SU-DHL-6 (cell line): ENCODE measurements at regions not wholly inside any gene's neighbourhood (a gene's known extent, or its start where the extent isn't known, plus 50 kb on each side); places are given as distances from the start of the nearest gene placed in this dataset.

Experiments
- H2AFZ ChIP-seq: fragments of 200-600 bp; sonication (generic); 2 replicates; pipeline ENCODE4 v1.6.1; 2014; ENCODE audit warnings: low read depth, mild to moderate bottlenecking, moderate library complexity, mixed read lengths, antibody characterized with exemption, low read length; ENCODE audit not compliant: severe bottlenecking
- H3F3A ChIP-seq: fragments of 200-600 bp; shearing (Covaris generic); 2 replicates; pipeline ENCODE4 v1.6.0; 2016; ENCODE audit warnings: antibody characterized with exemption, mild to moderate bottlenecking; ENCODE audit not compliant: insufficient read depth
- H3K27ac ChIP-seq: fragments of 200-600 bp; sonication (generic); 2 replicates; pipeline ENCODE4 v1.5.1; 2016; ENCODE audit warnings: low read depth, mild to moderate bottlenecking, low read length, moderate library complexity, mixed read lengths
- H3K27me3 ChIP-seq: fragments of 200-600 bp; sonication (generic), shearing (Covaris generic); 2 replicates; pipeline ENCODE4 v1.6.0; 2014; ENCODE audit warnings: mild to moderate bottlenecking, low read length
- H3K36me3 ChIP-seq: fragments of 200-600 bp; sonication (generic); 2 replicates; pipeline ENCODE4 v1.6.1; 2014; ENCODE audit warnings: mild to moderate bottlenecking, low read length, mixed read lengths
- H3K4me2 ChIP-seq: fragments of 300-600, 200-600 bp; shearing (Covaris generic), sonication (generic); 2 replicates; pipeline ENCODE4 v1.6.0; 2014; ENCODE audit warnings: low read length, low read depth, mild to moderate bottlenecking; ENCODE audit not compliant: poor library complexity, severe bottlenecking
- H3K4me3 ChIP-seq: fragments of 200-600 bp; sonication (generic); 2 replicates; pipeline ENCODE4 v1.5.1; 2014; ENCODE audit warnings: antibody characterized with exemption, low read length, mild to moderate bottlenecking, mixed read lengths; ENCODE audit not compliant: insufficient read depth, poor library complexity, severe bottlenecking
- H3K79me2 ChIP-seq: fragments of 200-600 bp; sonication (generic); 2 replicates; pipeline ENCODE4 v1.6.1; 2014; ENCODE audit warnings: mild to moderate bottlenecking, low read length, moderate library complexity; ENCODE audit not compliant: insufficient read depth
- H3K9ac ChIP-seq: fragments of 200-600 bp; sonication (generic); 2 replicates; pipeline ENCODE4 v1.7.0; 2014; ENCODE audit warnings: mild to moderate bottlenecking, low read length
- H3K9me2 ChIP-seq: fragments of 200-600 bp; sonication (generic); replicated peaks from 2 replicates; pipeline ENCODE4 v1.6.1; 2014; ENCODE audit warnings: low read length; ENCODE audit not compliant: insufficient read depth
- H3K9me3 ChIP-seq: fragments of 200-600 bp; sonication (generic); 2 replicates; pipeline ENCODE4 v1.6.1; 2014; ENCODE audit warnings: low read length, mixed read lengths; ENCODE audit not compliant: insufficient read depth
- H4K20me1 ChIP-seq: fragments of 200-600 bp; sonication (generic); 2 replicates; pipeline ENCODE4 v1.6.1; 2014; ENCODE audit warnings: low read depth, mild to moderate bottlenecking, antibody characterized with exemption, low read length, moderate library complexity, mixed read lengths
- EZH2phosphoT487 ChIP-seq: fragments of 200-600 bp; sonication (generic), shearing (Covaris generic); conservative IDR thresholded peaks from 2 replicates; pipeline ENCODE4 v1.6.1; 2018; ENCODE audit warnings: mild to moderate bottlenecking, antibody characterized with exemption, low read length, moderate library complexity, mixed read lengths
- TF ChIP-seq, protein P1 (sequence below): fragments of 200-600 bp; sonication (generic); IDR thresholded peaks from one replicate; pipeline ENCODE4 v1.5.1; 2017; ENCODE audit warnings: antibody characterized with exemption, mild to moderate bottlenecking, low read length, moderate library complexity; ENCODE audit not compliant: insufficient read depth, poor library complexity, severe bottlenecking

DNA sequence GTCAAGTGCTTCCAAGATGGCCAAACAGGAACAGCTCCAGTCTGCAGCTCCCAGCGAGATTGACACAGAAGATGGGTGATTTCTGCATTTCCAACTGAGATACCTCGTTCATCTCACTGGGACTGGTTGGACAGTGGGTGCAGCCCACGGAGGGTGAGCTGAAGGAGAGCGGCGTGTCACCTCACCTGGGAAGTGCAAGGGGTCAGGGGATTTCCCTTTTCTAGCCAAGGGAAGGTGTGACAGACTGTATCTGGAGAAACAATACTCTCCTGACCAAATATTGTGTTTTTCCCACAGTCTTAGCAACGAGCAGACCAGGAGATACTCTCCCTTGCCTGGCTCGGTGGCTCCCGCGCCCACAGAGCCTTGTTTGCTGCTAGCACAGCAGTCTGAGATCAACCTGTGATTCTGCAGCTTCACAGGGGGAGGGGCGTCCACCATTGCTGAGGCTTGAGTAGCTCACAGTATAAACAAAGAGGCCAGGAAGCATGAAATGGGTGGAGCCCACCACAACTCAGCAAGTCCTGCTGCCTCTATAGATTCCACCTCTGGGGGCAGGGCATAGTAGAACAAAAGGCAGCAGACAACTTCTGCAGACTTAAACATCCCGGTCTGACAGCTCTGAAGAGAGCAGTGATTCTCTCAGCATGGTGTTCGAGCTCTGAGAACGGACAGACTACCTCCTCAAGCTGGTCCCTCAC lies 293.5 kb upstream of the SUCLG2 start:
- H3K27me3 ChIP-seq = no peaks in the 10 kb centered on the region
- no peak overlapping the region for H3K27ac ChIP-seq
- H3F3A ChIP-seq = no peaks in the 10 kb centered on the region
- TF ChIP-seq, protein P1, sequence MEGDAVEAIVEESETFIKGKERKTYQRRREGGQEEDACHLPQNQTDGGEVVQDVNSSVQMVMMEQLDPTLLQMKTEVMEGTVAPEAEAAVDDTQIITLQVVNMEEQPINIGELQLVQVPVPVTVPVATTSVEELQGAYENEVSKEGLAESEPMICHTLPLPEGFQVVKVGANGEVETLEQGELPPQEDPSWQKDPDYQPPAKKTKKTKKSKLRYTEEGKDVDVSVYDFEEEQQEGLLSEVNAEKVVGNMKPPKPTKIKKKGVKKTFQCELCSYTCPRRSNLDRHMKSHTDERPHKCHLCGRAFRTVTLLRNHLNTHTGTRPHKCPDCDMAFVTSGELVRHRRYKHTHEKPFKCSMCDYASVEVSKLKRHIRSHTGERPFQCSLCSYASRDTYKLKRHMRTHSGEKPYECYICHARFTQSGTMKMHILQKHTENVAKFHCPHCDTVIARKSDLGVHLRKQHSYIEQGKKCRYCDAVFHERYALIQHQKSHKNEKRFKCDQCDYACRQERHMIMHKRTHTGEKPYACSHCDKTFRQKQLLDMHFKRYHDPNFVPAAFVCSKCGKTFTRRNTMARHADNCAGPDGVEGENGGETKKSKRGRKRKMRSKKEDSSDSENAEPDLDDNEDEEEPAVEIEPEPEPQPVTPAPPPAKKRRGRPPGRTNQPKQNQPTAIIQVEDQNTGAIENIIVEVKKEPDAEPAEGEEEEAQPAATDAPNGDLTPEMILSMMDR = no peak
- no peak for TF ChIP-seq EZH2phosphoT487
- H3K79me2 ChIP-seq = no peaks in the 10 kb centered on the region
- H3K9ac ChIP-seq = no peak overlapping the region
- H3K36me3 ChIP-seq = no peaks in the 10 kb centered on the region
- H2AFZ ChIP-seq = no peak overlapping the region
- H3K4me3 ChIP-seq = no peak overlapping the region
- no peaks in the 10 kb centered on the region for H4K20me1 ChIP-seq
- H3K9me2 ChIP-seq = no peaks in the 10 kb centered on the region
- H3K4me2 ChIP-seq = no peak overlapping the region
- no peaks in the 10 kb centered on the region for H3K9me3 ChIP-seq

DNA sequence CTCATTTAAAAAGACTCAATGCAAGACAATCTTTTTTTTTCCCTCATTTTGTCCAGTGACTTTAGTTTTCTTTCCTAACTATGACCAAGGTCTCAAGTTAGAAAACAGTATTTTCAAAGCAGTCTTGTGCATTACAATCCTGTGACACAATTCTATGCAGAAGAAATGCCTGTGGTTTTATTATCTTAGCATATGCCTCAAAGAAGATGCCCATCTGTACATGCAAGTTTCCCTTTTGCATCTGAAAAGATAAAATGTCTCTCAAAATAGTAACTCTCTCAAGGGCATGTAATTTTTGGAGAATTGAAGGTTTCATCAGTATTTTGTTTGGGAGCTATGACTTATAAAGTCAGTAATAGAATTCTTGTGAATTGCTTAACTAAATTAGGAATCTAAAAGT lies 292.0 kb upstream of the SUCLG2 start:
- no peak overlapping the region for H3K4me3 ChIP-seq
- no peaks in the 10 kb centered on the region for H3K9me2 ChIP-seq
- no peaks in the 10 kb centered on the region for H4K20me1 ChIP-seq
- no peaks in the 10 kb centered on the region for H3K79me2 ChIP-seq
- H3K9ac ChIP-seq = no peak overlapping the region
- H3K36me3 ChIP-seq = no peaks in the 10 kb centered on the region
- no peak overlapping the region for H3K4me2 ChIP-seq
- TF ChIP-seq, protein P1 = no peak
- no peak for TF ChIP-seq EZH2phosphoT487
- H3F3A ChIP-seq = no peaks in the 10 kb centered on the region
- no peaks in the 10 kb centered on the region for H3K9me3 ChIP-seq
- no peak overlapping the region for H3K27ac ChIP-seq
- H3K27me3 ChIP-seq = no peaks in the 10 kb centered on the region
- H2AFZ ChIP-seq = no peak overlapping the region

DNA sequence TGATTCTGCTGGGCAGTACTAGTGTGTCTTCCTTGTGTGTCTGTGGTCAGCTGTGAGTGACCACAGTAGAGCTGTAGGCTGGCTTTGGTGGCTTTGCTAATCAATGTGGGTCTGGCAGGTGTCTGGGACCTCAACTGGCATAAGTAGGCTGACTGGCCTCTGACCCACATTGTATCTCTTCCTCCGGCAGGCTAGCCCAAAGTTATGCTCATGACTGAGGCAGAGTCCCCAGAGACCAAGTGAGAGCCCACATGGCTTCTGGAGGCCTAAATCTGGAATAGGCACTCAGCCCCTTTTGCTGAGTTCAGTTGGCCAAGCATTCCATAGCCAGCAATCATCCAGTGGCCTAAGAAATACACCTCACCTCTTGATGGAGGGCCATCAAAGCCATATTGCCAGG lies 289.1 kb upstream of the SUCLG2 start:
- H3K36me3 ChIP-seq = no peaks in the 10 kb centered on the region
- no peaks in the 10 kb centered on the region for H3K9me2 ChIP-seq
- H3F3A ChIP-seq = no peaks in the 10 kb centered on the region
- H3K9ac ChIP-seq = no peak overlapping the region
- TF ChIP-seq, protein P1 = no peak
- TF ChIP-seq EZH2phosphoT487 = no peak
- H3K27me3 ChIP-seq = no peaks in the 10 kb centered on the region
- no peaks in the 10 kb centered on the region for H3K9me3 ChIP-seq
- no peaks in the 10 kb centered on the region for H3K79me2 ChIP-seq
- no peaks in the 10 kb centered on the region for H4K20me1 ChIP-seq
- H2AFZ ChIP-seq = no peak overlapping the region
- H3K27ac ChIP-seq = no peak overlapping the region
- no peak overlapping the region for H3K4me2 ChIP-seq
- no peak overlapping the region for H3K4me3 ChIP-seq
